ENCODE measurements at regions not wholly inside any gene's neighbourhood (a gene's known extent, or its start where the extent isn't known, plus 50 kb on each side); places are given as distances from the start of the nearest gene placed in this dataset.

DNA sequence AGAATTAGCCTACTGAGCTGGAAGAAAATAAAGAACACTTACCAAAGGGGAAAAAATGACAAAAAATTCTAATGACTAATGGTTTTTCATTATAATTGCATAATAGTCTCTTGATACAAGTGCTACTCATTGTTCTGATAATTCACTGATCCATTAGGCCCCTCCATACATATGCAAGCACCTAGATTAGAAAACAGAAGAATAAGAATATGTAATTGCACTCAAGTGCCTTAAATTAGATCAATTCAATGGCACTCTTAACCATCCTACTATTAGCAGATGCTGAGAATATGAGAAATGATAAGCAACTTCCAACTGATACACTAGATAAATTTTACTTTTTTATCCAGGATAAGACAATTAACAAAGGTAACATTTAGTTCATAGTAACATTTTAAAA lies 440.9 kb upstream of the C9orf72 start:
- DNase-seq (ENCODE audit: low read depth) = no peak

DNA sequence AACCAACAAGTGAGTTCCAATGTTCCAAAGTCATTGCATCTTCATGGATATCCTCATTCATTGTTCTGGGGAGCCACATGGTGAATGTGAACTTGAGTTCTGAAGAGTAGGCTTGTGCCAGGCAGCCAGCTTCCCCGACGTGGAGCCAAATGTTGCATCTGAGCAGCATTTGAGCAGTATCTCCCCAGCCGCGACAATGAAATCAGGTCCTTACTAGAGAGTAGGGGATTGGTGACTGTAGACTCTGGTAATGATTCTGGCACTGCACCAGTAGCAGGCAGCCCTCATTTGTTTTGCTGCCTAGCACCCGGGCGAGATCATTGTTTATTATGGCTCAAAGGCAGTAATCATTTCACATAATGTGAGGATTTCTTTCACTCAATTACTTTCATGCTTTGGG lies 451.4 kb upstream of the C9orf72 start:
- DNase-seq (ENCODE audit: low read depth) = no peak

DNA sequence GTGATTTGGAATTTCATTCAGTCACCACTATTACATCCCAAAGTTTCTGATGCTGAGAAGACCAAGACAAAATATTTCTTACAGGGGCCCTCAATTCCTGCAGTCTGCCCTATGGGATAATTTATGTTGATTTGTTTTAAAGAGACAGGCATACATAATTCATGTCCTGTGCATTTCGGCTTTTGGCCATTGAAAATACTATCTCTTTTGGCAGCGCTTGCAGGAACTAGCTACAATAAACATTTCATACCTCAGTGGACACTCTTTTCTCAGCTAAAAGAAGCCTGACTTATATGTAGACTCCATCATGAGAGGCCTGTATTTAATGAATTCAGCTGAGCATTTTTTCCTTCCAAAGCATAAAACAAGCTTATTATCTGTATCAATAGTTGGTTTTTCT lies 451.9 kb upstream of the C9orf72 start:
- no peak for DNase-seq (ENCODE audit: low read depth)

DNA sequence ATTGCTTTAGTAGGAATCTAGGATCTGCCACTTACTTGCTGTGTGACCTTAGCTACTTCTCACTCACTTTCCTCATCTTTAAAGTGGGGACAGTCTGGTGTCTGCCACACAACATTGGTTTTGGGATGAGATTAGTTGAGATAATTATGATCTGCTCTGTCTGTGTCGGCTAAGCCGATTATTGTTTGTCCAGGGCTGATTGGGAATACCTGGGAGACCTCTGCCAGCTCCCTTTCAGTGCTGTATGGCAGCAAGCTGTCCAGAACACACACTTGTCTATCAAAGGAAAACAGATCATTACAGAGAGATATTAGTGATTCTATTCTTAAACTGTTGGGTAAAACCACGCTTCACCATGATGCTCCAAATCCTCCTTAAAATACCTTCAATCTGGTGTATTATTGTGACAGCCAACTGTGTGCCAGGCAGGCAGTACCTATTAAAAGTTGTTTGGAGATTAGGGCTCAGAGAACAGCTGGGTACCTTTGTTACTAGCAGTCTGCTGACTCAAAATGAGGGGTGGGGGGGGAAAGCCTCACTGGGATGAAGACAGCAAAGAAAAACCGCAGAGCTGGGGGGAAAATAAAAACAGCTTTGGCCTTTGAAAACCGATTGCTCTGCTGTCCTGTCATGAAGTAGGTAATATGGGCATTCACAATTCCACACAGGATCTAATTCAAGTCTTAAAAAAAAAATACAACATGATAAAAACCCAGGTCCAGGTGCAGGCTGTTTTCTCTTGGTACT lies 458.4 kb upstream of the C9orf72 start:
- DNase-seq (ENCODE audit: low read depth) = no peak

DNA sequence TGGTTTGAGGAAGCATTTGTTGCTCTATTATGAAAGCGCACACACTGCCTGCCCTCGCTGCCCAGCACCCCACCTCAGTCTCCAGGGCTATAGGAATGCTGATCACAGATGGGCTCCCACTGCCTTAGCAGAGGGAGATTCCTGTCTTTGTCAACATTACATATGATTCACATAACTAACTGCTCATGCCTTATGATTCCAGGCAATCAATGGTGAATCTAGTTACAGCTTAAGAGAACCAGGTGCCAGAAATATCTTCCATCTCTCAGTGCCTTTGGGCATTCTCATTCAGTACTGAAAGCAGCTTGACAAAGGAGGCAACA lies 458.9 kb upstream of the C9orf72 start:
- peak; percentile 28 for DNase-seq (ENCODE audit: low read depth)

DNA sequence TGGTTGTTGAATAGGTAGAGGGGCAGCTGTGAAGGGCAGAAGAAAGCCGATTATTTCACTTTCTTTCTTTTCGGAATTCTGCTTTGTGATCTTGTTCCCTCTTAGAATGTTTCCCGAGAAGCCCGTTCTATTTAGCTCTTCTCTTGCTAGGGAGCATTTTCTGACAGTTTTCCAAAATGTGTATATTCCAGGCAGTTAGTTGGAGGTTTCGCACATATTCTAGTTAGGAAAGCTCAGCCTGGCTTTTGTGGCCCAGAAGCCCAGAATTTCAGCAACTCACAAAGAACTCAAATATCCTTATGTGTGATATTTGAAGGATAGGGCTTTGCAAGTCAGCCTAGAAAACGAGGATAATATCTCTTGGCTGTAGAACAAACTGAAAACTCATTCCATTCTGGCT lies 461.0 kb upstream of the C9orf72 start:
- DNase-seq (ENCODE audit: low read depth) = no peak

DNA sequence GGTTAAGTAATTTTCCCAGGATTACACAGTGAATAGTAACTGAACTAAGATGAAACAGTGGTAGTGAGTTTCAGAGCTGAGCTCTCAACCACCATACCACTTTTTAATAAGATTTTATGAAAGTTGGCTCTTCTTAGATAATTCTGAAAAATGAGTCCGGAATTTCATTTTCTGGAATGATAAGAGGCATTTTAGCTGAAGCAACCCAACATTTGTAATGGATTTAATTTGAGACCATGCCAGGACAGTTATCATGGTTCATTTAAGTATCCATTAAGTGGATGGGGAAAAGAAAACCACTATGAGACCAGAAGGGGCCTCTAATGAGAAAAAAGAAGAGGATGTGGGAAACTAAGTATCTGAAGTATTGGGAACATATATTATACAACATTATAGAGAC lies 464.7 kb upstream of the C9orf72 start:
- no peak for DNase-seq (ENCODE audit: low read depth)

DNA sequence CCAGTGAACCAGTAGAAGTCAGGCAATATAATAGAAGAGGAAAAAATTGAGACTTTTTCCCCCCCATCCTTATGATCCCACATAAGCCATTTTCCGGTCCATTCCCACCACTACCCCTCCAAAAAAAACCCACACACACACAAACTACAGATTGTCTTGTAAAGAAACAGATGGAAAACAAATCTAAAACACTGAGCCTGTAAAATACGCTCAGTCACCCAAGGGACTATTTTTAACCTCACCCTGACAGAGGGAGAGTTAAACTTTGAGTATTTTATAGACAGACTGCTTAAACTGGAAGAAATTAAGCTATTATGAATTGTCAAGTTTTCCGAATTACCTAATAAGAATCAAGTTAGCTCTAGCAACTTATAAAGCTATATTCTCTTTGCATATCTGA lies 471.8 kb upstream of the C9orf72 start:
- DNase-seq (ENCODE audit: low read depth) = no peak

DNA sequence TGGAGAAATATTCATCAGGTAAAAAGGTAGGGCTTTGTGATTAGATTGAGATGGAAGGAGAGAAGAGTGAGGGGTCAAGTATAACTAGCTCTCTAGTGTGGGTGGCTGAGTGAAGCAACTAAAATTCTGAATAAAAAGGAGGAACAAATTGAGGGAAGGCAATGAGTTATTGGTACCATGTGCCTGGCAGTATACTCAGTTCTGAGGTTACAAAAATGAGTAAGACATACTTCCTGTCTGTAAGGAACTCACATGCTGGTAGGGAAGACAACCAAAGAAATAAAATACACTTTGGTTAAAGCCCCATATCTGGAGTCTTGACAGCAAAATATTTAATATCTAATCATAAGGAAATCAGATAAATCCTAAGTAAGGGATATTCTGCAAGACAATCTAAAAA lies 476.8 kb upstream of the C9orf72 start:
- DNase-seq (ENCODE audit: low read depth) = no peak

DNA sequence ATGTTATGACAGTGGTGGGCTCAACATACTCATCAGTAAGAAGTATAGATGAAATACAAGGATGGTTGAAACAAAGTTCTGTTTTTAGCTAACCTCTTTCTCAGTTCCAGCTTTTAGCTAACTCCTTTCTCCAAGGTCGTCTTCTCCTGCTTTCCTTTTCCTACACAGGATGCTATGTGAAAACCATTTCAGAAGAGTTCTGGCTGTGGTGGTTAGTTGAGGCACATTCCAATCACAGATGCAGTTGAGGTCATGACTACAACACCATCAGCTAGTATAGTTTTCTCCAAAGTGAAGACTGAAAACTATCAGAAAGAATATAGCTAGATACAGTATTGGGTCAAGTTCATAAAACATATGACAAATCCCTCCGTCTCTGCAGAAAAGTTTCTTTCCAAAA lies 477.7 kb upstream of the C9orf72 start:
- no peak for DNase-seq (ENCODE audit: low read depth)

DNA sequence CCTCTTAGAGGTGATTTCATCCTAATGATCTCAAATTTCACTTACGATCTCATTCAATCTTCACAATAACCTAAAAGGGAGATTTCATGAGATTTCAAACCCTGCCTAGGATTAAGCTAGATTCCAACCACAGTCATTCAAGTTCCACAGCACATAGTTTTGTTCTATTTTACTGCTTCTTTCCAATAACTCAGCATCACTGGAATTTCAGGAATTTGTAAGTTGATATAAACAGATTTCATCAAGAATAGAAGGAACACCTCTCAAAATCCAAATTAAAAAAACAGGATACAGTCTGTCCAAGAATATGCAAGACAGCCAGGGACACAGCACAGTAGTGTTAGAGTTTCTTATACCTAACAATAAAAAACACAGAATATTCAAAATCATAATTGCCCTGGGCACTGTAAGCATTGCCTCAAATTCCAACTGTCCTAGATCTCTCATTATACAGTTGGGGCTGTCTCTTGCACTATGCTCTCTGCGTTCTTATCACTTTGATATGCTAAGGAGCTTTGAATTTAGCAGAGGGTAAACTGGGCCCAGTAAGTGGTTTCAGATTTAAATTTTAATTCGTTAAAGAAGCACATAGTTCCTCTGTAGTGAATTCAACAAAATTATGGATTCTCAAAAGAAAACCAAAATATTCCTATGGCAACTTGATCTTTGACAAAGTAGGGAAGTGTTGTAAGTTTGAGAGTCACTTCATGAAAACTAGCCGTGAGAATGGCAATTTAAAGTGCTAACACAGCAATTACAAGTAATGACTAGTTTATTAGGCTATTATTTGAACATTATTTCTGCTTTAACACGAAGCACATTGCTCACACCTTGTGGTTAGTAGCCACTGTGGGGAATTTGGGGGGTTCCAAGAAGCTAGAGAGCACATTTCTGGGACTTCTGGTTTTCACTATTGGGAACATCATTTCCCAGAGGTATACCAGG lies 478.6 kb upstream of the C9orf72 start:
- peak; percentile 26 for DNase-seq (ENCODE audit: low read depth)

DNA sequence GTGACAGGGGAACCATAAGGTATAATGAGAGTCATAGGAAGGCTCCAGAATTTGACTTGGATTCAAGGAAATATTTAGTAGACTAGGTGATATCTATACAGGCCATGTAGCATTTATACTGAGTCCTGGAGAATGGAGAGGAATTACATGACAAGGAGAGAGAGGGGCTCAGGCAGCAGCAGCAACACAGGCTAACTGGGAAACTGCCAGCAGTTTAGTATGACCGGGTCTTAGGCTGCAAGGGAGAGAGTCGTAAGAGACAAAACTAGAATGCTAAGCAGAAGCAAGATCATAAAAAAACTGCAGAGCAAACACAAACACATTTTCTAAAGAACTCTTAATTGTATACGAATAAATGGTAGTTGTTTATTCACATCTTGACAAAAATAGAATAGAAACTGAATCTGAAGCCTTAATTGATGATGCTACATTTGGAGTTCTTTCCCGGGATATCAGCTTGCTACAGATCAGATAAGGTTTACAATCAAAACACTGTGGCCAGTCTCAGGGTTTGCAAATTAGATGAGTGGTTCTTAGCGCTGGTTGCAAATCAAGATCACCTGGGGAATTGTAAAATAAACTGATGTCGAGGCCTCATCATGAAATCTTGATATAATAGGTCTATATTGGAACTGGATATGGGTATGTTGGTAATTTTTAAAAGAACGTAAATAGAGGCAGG lies 480.0 kb upstream of the C9orf72 start:
- no peak for DNase-seq (ENCODE audit: low read depth)

DNA sequence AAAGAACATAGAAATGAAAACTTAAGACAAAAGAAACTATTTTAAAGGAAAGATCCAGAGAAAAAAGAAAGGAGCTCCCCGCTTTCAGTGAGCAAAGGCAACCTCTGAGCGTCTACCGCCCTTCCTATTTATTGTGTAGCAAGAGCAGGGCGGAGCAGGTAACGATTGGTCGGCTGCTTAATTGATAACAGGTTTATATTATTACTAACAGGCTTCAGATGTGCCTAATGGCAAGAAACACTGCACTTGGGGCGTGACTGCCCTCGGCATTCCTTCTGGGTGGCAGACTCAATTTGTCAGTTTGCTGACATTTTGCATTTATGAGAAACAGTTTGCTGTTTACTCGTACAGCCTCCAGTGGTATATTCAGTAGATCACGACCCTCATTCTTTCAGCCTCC lies 482.7 kb upstream of the C9orf72 start:
- no peak for DNase-seq (ENCODE audit: low read depth)

DNA sequence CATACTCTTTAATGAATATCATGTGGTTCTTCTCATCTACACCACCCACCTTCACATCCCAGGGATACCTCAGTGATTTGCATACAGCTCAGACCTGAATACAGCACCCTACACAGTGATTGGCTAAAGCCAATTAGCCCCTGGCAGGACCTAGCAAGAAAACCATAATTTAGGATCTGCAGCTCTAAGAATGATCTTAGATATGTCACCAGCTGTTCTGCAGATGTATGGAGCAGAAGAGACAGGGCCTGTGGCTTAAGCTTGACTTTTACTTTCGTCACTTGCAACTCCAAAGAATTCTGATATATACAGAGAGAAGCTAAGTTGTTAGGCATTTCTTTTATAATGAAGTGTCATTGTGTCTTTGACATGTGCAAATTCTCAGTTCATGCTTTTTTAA lies 483.2 kb upstream of the C9orf72 start:
- no peak for DNase-seq (ENCODE audit: low read depth)

DNA sequence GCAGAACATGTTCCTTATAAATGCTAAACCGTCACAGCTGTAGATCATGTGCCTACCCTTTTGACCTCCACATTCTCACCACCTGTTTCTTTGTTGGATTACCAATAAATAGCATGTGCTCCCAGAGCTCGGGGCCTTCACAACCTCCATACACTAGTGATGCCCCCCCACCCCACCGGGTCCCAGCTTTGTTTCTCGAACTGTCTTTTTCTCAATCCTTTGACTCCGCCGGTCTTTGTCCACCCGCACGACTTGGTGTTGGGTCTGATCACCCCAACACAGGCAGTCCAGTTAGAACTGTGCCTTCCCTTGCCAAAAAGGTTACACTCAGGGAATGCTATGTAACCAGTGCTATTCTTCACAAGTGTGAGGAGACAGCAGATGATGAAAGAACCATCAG lies 485.9 kb upstream of the C9orf72 start:
- no peak for DNase-seq (ENCODE audit: low read depth)

DNA sequence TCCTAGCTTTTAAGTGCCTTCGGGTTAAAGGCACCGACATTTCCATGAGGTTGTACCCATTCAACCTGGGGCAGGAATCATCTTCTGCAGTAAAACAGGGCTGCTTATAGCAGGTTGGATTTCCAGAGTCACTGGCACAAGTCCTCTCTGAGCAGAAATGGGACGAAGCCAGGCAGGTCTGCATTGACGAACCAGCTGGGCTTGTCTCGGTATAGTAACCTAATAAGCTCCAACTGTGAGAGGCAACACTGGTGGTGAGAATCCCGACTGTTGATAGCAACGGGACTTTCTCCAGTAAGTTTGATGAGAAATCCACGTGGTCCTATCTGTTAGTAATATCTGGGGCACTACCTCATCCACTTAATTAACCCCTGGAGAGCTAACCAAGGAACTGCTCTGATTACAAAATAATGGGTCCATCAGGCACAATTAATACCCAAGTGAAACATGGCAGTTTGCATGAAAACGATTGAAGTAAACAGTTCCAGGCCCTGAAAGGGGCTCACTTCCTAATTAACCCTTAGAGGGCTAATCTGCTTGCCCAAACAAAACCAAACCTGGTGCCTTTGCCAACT lies 491.0 kb upstream of the C9orf72 start:
- DNase-seq (ENCODE audit: low read depth) = no peak

DNA sequence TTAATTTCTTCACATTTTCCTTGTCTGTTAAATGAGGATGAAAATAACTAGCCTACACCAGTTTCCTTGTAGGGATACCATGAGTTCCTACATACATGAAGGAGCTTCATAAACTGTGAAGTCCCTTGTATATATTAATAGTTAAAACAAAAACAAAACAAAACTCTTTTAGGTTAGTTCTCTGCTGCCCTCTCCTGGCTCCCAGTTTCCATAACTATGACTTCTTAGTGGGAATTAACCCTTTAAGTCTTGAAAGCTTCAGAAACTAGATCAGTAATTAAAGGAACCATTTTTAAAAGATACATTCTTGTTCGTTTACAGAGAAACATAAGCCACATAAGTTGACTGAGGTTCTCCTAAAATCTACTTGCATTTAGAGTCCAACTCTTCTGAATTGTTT lies 500.0 kb upstream of the C9orf72 start:
- no peak for DNase-seq (ENCODE audit: low read depth)

DNA sequence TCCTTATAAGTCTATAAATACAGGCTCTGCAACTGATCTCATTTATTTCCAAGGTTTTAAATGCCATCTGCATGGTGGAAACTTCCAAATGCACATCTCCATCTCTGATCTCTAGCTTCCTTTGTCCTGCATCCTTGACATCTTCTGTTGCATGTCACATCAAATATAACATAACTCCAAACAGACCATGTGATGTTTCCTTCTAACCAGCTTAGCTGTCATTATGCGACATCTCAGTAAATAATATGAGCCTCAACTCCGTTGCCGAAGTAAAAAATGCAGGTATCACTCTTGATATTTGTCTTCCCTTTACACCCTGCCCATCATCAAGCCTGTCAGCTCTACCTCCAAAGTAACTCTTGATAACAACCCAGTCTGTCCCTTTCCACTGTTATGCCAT lies 506.4 kb upstream of the C9orf72 start:
- DNase-seq (ENCODE audit: low read depth) = no peak

DNA sequence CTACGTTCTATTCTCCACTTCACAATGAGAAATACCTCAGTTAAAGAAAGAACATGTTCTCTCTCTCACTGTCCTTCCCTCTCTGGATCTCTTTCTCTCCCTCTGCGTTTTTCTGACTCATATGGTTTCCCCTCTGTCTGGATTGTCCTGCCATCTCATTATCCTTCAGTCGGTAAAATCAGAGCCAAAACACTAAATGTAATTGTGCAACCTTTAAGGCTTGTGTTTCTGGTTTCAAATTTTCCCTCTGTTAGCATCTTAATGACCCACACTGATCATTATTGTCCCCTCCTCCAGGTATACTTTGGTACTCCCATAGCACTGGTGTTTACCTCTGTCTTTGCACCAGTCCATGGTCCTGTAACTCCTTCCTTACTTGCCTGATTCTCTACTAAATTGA lies 509.4 kb upstream of the C9orf72 start:
- no peak for DNase-seq (ENCODE audit: low read depth)

DNA sequence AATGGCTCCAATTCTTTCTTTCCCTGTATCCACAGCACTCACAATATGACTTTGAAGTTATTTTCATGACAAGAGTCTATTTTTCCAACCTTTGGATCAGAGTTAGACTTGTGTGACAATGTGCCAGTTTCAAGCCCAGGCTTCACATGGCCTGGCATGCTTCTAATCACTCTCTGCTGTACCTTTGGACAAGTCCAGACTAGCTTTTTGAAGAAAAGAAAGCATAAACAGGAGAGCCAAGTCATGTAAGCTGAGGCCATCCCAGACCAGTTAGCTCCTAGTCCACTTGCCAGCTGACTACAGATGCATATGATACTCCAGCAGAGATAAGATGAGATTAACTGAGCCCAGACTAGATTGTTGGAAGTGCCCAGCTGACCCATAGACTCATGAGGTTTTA lies 513.6 kb upstream of the C9orf72 start:
- DNase-seq (ENCODE audit: low read depth) = no peak

DNA sequence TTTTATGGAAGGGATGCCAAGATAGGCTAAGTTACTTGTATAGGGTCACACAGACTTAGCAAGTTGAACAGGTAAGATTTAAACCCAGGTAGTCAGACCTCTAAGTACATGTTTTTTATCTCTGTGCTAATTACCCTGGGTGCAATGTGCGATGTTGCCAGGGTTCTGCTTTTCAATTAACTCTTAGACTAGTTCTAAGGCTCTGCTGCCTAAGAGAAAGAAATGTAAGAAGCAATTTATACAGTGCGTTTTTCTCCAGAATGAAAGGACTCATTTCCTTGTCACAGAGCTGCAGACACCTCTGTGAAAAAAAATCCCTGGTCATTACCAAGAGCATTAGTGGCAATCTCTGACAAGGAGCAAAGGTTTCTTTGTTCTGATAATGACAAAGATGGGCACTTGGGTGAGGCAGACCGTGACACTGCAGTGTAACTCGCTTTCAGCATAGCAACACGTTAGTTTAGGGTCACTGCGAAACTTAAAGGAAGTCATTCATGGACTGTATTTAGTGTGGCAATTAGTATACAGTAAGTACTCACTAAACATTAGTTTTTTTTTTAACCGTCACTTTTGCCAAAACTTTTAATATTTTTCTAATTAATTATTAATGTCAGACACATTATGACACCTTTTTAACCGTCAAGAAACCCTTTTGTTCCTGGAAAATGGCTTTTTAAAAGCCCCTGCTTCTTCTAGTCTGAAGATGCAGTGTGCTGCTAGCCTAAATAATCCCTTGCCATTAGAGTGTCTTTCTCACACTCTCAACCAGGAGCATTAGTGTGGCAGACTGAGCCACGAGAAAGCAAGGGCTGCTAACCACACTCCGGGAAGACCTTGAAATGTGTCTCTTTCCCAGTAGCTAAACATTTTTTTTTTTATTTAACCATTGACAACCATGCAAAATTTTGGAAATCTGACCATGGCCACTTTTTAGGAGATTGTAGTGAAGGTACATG lies 520.0 kb upstream of the C9orf72 start:
- DNase-seq (ENCODE audit: low read depth) = no peak

DNA sequence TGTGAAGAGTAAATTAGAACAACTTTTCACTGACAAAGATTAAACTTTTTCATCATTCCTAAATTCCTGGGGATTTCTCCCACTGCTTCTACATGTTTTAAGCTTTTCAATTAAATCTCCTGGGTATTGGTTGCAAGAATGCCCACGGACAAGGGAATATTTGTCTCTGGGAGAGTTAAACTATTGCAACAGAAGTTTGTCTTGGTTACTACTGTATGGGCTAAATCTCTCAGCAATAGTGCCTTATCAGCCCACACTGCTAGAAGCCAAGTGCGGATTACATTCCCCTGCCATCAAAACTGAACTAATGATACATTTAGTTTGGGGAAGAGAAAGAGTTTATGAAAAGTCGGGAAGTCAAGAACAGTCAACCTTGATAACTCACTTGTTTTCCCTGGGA lies 528.2 kb upstream of the C9orf72 start:
- no peak for DNase-seq (ENCODE audit: low read depth)
